HEK293 (cell line): ENCODE measurements at regions not wholly inside any gene's neighbourhood (a gene's known extent, or its start where the extent isn't known, plus 50 kb on each side); places are given as distances from the start of the nearest gene placed in this dataset.

Source experiments
- CTCF ChIA-PET: fragments of 350-600 bp; formaldehyde crosslinking; extraction: SDS; loops from one replicate; lab custom pipeline; 2021; ENCODE audit warnings: antibody characterized with exemption; lab: Yijun Ruan, JAX
- POLR2A ChIA-PET: fragments of 300-600 bp; formaldehyde crosslinking; extraction: SDS; loops from one replicate; lab custom pipeline; 2020; ENCODE audit warnings: antibody characterized with exemption, inconsistent platforms; lab: Yijun Ruan, JAX
- H3K27ac ChIP-seq: fragments of 200-500 bp; sonication (Bioruptor generic); 2 replicates; pipeline ENCODE4 v1.5.1; 2014; ENCODE audit warnings: low read depth, low read length, control low read depth, inconsistent platforms; ENCODE audit errors: extremely low read depth
- H3K36me3 ChIP-seq, 2 experiments: fragments of 200-500 bp in 1 of 2; sonication (Bioruptor generic) in 1 of 2; 1 replicate in 1 of 2; 2 replicates in 1 of 2; pipeline ENCODE4 v1.5.1; 2014 to 2017; ENCODE audit warnings: inconsistent platforms in 2 of 2, low read length in 2 of 2; ENCODE audit not compliant: control insufficient read depth in 2 of 2, insufficient read depth in 1 of 2
- H3K4me1 ChIP-seq: fragments of 200-500 bp; sonication (Bioruptor generic); 2 replicates; pipeline ENCODE4 v1.5.1; 2014; ENCODE audit warnings: mild to moderate bottlenecking, low read length, inconsistent platforms; ENCODE audit not compliant: control insufficient read depth, insufficient read depth
- H3K4me3 ChIP-seq: 2 replicates; pipeline ENCODE4 v1.5.1; 2011; ENCODE audit warnings: low read depth, mild to moderate bottlenecking, control low read depth, low read length, moderate library complexity
- H3K9me3 ChIP-seq: fragments of 200-500 bp; sonication (Bioruptor generic); 2 replicates; pipeline ENCODE4 v1.5.1; 2014; ENCODE audit warnings: low read depth, low read length, inconsistent platforms; ENCODE audit not compliant: control insufficient read depth, insufficient read depth
- GFI1B ChIP-seq: fragments of 450-650 bp; formaldehyde crosslinking; IDR thresholded peaks from 2 replicates; pipeline ENCODE4 v1.5.1; 2016; ENCODE audit warnings: missing biosample characterization, missing genetic modification characterization
- GLI4 ChIP-seq: fragments of 450-650 bp; formaldehyde crosslinking; IDR thresholded peaks from 2 replicates; pipeline ENCODE4 v1.5.1; 2016; ENCODE audit warnings: missing biosample characterization, missing genetic modification characterization
- HOXA7 ChIP-seq: sonication (generic); formaldehyde crosslinking; IDR thresholded peaks from 2 replicates; pipeline ENCODE4 v1.8.1; 2022; ENCODE audit warnings: missing genetic modification reagents, borderline replicate concordance
- KLF10 ChIP-seq: fragments of 450-650 bp; IDR thresholded peaks from 2 replicates; pipeline ENCODE4 v1.5.1; 2018; ENCODE audit warnings: missing biosample characterization, mild to moderate bottlenecking, missing genetic modification characterization
- OSR2 ChIP-seq: fragments of 450-650 bp; formaldehyde crosslinking; IDR thresholded peaks from 2 replicates; pipeline ENCODE4 v1.5.1; 2016; ENCODE audit warnings: missing biosample characterization, missing genetic modification characterization
- SETDB1 ChIP-seq: IDR thresholded peaks from one replicate; pipeline ENCODE4 v1.6.1; 2017; ENCODE audit warnings: mild to moderate bottlenecking, low read length, moderate library complexity, mixed read lengths; ENCODE audit not compliant: insufficient read length
- SP3 ChIP-seq: fragments of 450-650 bp; formaldehyde crosslinking; IDR thresholded peaks from 2 replicates; pipeline ENCODE4 v1.5.1; 2016; ENCODE audit warnings: missing biosample characterization, missing genetic modification characterization
- ZBTB17 ChIP-seq: fragments of 450-650 bp; formaldehyde crosslinking; IDR thresholded peaks from 2 replicates; pipeline ENCODE4 v1.5.1; 2016; ENCODE audit warnings: missing biosample characterization, missing genetic modification characterization
- ZBTB20 ChIP-seq: fragments of 450-650 bp; formaldehyde crosslinking; IDR thresholded peaks from 2 replicates; pipeline ENCODE4 v1.5.1; 2016; ENCODE audit warnings: missing biosample characterization, missing genetic modification characterization
- ZBTB7A ChIP-seq: fragments of 450-650 bp; formaldehyde crosslinking; IDR thresholded peaks from 2 replicates; pipeline ENCODE4 v1.5.1; 2016; ENCODE audit warnings: low read depth, missing biosample characterization, missing genetic modification characterization
- ZFP41 ChIP-seq: fragments of 450-650 bp; formaldehyde crosslinking; IDR thresholded peaks from 2 replicates; pipeline ENCODE4 v1.5.1; 2016; ENCODE audit warnings: missing biosample characterization, missing genetic modification characterization, borderline replicate concordance
- ZNF121 ChIP-seq: fragments of 450-650 bp; formaldehyde crosslinking; IDR thresholded peaks from 2 replicates; pipeline ENCODE4 v1.5.1; 2016; ENCODE audit warnings: missing biosample characterization, missing genetic modification characterization
- ZNF175 ChIP-seq: fragments of 450-650 bp; formaldehyde crosslinking; IDR thresholded peaks from 2 replicates; pipeline ENCODE4 v1.5.1; 2016; ENCODE audit warnings: missing biosample characterization, missing genetic modification characterization
- ZNF184 ChIP-seq: fragments of 450-650 bp; IDR thresholded peaks from 2 replicates; pipeline ENCODE4 v1.5.1; 2018; ENCODE audit warnings: missing biosample characterization, mild to moderate bottlenecking, missing genetic modification characterization
- ZNF19 ChIP-seq: fragments of 450-650 bp; formaldehyde crosslinking; IDR thresholded peaks from 2 replicates; pipeline ENCODE4; 2016; ENCODE audit warnings: missing biosample characterization, missing genetic modification characterization, low read depth
- ZNF24 ChIP-seq: fragments of 450-650 bp; formaldehyde crosslinking; IDR thresholded peaks from 2 replicates; pipeline ENCODE4 v1.5.1; 2016; ENCODE audit warnings: missing biosample characterization, missing genetic modification characterization
- ZNF302 ChIP-seq: fragments of 450-650 bp; formaldehyde crosslinking; IDR thresholded peaks from 2 replicates; pipeline ENCODE4 v1.5.1; 2016; ENCODE audit warnings: missing biosample characterization, missing genetic modification characterization, low read depth
- ZNF354C ChIP-seq: fragments of 450-650 bp; formaldehyde crosslinking; IDR thresholded peaks from 2 replicates; pipeline ENCODE4 v1.5.1; 2016; ENCODE audit warnings: missing biosample characterization, missing genetic modification characterization, low read depth, borderline replicate concordance
- ZNF521 ChIP-seq: fragments of 450-650 bp; formaldehyde crosslinking; IDR thresholded peaks from 2 replicates; pipeline ENCODE4 v1.5.1; 2017; ENCODE audit warnings: missing biosample characterization, mild to moderate bottlenecking, missing genetic modification characterization
- ZNF529 ChIP-seq: fragments of 450-650 bp; formaldehyde crosslinking; IDR thresholded peaks from 2 replicates; pipeline ENCODE4 v1.5.1; 2017; ENCODE audit warnings: missing genetic modification characterization, missing biosample characterization; ENCODE audit not compliant: insufficient replicate concordance
- ZNF621 ChIP-seq: fragments of 450-650 bp; formaldehyde crosslinking; IDR thresholded peaks from 2 replicates; pipeline ENCODE4 v1.5.1; 2017; ENCODE audit warnings: missing biosample characterization, missing genetic modification characterization
- ZNF76 ChIP-seq: fragments of 450-650 bp; formaldehyde crosslinking; IDR thresholded peaks from 2 replicates; pipeline ENCODE4; 2016; ENCODE audit warnings: low read depth, missing biosample characterization, missing genetic modification characterization, borderline replicate concordance
- ZNF843 ChIP-seq: fragments of 450-650 bp; formaldehyde crosslinking; IDR thresholded peaks from 2 replicates; pipeline ENCODE4 v1.5.1; 2016; ENCODE audit warnings: missing biosample characterization, missing genetic modification characterization
- TF ChIP-seq, protein P1 (sequence below): fragments of 450-650 bp; formaldehyde crosslinking; IDR thresholded peaks from 2 replicates; pipeline ENCODE4 v1.5.1; 2016; ENCODE audit warnings: missing biosample characterization, missing genetic modification characterization
- TF ChIP-seq, protein P2 (sequence below): fragments of 450-650 bp; formaldehyde crosslinking; IDR thresholded peaks from 2 replicates; pipeline ENCODE4 v1.5.1; 2017; ENCODE audit warnings: missing biosample characterization, missing genetic modification characterization
- TF ChIP-seq, protein P3 (sequence below): fragments of 450-650 bp; formaldehyde crosslinking; IDR thresholded peaks from 2 replicates; pipeline ENCODE4 v1.5.1; 2016; ENCODE audit warnings: missing biosample characterization, missing genetic modification characterization, borderline replicate concordance

DNA sequence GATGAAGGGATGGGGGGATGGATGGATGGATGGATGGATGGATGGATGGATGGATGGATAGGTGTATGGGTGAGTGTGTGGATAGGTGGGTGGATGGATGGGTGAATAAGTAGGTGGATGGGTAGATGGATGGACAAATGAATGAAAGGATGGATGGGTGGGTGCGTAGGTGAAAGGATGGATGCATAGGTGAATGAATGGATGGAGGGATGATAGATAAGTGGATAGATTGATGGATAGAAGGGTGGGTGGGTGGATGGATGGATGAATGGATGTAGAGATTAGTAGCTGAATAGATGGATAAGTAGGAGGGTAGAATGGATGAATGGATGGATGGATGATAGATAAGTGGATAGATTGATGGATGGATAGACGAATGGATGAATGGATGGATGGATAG, 152.7 kb downstream of the MN1 start (continued):
- TF ChIP-seq GFI1B (tag by site-specific recombination): no peak
- no peak for TF ChIP-seq ZNF19 (tag by site-specific recombination)
- no peak for TF ChIP-seq ZBTB7A
- TF ChIP-seq ZNF24 (tag by site-specific recombination): no peak
- no peak for TF ChIP-seq SETDB1
- TF ChIP-seq ZNF121 (tag by site-specific recombination): no peak
- no peak for TF ChIP-seq ZNF354C (tag by site-specific recombination)
- TF ChIP-seq ZNF843 (tag by site-specific recombination): no peak
- TF ChIP-seq, protein P1, sequence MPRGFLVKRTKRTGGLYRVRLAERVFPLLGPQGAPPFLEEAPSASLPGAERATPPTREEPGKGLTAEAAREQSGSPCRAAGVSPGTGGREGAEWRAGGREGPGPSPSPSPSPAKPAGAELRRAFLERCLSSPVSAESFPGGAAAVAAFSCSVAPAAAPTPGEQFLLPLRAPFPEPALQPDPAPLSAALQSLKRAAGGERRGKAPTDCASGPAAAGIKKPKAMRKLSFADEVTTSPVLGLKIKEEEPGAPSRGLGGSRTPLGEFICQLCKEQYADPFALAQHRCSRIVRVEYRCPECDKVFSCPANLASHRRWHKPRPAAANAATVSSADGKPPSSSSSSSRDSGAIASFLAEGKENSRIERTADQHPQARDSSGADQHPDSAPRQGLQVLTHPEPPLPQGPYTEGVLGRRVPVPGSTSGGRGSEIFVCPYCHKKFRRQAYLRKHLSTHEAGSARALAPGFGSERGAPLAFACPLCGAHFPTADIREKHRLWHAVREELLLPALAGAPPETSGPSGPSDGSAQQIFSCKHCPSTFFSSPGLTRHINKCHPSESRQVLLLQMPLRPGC: no peak
- no peak for TF ChIP-seq ZFP41 (tag by site-specific recombination)
- TF ChIP-seq, protein P2, sequence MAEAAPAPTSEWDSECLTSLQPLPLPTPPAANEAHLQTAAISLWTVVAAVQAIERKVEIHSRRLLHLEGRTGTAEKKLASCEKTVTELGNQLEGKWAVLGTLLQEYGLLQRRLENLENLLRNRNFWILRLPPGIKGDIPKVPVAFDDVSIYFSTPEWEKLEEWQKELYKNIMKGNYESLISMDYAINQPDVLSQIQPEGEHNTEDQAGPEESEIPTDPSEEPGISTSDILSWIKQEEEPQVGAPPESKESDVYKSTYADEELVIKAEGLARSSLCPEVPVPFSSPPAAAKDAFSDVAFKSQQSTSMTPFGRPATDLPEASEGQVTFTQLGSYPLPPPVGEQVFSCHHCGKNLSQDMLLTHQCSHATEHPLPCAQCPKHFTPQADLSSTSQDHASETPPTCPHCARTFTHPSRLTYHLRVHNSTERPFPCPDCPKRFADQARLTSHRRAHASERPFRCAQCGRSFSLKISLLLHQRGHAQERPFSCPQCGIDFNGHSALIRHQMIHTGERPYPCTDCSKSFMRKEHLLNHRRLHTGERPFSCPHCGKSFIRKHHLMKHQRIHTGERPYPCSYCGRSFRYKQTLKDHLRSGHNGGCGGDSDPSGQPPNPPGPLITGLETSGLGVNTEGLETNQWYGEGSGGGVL (tag by site-specific recombination): no peak
- no peak for TF ChIP-seq ZNF521 (tag by site-specific recombination)

DNA sequence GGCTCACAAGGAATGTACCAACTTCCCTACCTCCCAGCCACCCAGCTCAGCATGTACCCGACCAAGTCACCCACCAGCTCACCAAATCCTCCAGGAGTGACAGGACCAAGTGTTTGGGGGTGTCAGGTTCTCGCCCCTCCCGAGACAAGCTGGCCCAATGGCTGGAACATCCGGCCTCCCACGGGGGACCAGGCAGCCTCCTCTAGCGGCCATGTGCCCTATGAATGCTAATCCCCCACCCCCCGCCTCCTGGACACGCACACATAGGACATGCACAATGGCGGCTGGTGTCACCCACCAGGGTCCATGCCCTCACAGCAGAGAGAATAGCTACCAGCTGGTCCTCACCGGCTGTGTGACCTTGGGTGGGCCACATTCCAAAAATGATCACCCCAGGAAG, 151.0 kb downstream of the MN1 start:
- no peaks in the 10 kb centered on the region for H3K36me3 ChIP-seq
- no peak overlapping the region for H3K4me3 ChIP-seq
- no peaks in the 10 kb centered on the region for H3K9me3 ChIP-seq
- no peaks in the 10 kb centered on the region for H3K4me1 ChIP-seq
- TF ChIP-seq SP3 (tag by site-specific recombination) (no peak), ZNF184 (tag by site-specific recombination) (no peak), ZBTB20 (tag by site-specific recombination) (no peak), ZNF175 (tag by site-specific recombination) (no peak), KLF10 (tag by site-specific recombination) (no peak), HOXA7 (CRISPR knock-in tag) (no peak), ZBTB17 (tag by site-specific recombination) (no peak), ZNF76 (no peak), OSR2 (tag by site-specific recombination) (no peak), ZNF529 (tag by site-specific recombination) (no peak), ZNF621 (tag by site-specific recombination) (no peak), GLI4 (no peak), ZNF302 (no peak)
- TF ChIP-seq, protein P2 (tag by site-specific recombination): no peak
- TF ChIP-seq, protein P3, sequence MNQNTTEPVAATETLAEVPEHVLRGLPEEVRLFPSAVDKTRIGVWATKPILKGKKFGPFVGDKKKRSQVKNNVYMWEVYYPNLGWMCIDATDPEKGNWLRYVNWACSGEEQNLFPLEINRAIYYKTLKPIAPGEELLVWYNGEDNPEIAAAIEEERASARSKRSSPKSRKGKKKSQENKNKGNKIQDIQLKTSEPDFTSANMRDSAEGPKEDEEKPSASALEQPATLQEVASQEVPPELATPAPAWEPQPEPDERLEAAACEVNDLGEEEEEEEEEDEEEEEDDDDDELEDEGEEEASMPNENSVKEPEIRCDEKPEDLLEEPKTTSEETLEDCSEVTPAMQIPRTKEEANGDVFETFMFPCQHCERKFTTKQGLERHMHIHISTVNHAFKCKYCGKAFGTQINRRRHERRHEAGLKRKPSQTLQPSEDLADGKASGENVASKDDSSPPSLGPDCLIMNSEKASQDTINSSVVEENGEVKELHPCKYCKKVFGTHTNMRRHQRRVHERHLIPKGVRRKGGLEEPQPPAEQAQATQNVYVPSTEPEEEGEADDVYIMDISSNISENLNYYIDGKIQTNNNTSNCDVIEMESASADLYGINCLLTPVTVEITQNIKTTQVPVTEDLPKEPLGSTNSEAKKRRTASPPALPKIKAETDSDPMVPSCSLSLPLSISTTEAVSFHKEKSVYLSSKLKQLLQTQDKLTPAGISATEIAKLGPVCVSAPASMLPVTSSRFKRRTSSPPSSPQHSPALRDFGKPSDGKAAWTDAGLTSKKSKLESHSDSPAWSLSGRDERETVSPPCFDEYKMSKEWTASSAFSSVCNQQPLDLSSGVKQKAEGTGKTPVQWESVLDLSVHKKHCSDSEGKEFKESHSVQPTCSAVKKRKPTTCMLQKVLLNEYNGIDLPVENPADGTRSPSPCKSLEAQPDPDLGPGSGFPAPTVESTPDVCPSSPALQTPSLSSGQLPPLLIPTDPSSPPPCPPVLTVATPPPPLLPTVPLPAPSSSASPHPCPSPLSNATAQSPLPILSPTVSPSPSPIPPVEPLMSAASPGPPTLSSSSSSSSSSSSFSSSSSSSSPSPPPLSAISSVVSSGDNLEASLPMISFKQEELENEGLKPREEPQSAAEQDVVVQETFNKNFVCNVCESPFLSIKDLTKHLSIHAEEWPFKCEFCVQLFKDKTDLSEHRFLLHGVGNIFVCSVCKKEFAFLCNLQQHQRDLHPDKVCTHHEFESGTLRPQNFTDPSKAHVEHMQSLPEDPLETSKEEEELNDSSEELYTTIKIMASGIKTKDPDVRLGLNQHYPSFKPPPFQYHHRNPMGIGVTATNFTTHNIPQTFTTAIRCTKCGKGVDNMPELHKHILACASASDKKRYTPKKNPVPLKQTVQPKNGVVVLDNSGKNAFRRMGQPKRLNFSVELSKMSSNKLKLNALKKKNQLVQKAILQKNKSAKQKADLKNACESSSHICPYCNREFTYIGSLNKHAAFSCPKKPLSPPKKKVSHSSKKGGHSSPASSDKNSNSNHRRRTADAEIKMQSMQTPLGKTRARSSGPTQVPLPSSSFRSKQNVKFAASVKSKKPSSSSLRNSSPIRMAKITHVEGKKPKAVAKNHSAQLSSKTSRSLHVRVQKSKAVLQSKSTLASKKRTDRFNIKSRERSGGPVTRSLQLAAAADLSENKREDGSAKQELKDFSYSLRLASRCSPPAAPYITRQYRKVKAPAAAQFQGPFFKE (tag by site-specific recombination): no peak
- ChIA-PET POLR2A (no interaction called here), CTCF (no interaction called here)
- no peak overlapping the region for H3K27ac ChIP-seq
